ENCODE measurements at regions not wholly inside any gene's neighbourhood (a gene's known extent, or its start where the extent isn't known, plus 50 kb on each side); places are given as distances from the start of the nearest gene placed in this dataset.
A peak's percentile ranks its signal among the peaks of the same experiment; 100 is the strongest.
"Not testable (repeated sequence)": the region's sequence is repeated elsewhere in the genome, so short reads cannot be mapped to it uniquely, and the experiment has no call there.

DNA sequence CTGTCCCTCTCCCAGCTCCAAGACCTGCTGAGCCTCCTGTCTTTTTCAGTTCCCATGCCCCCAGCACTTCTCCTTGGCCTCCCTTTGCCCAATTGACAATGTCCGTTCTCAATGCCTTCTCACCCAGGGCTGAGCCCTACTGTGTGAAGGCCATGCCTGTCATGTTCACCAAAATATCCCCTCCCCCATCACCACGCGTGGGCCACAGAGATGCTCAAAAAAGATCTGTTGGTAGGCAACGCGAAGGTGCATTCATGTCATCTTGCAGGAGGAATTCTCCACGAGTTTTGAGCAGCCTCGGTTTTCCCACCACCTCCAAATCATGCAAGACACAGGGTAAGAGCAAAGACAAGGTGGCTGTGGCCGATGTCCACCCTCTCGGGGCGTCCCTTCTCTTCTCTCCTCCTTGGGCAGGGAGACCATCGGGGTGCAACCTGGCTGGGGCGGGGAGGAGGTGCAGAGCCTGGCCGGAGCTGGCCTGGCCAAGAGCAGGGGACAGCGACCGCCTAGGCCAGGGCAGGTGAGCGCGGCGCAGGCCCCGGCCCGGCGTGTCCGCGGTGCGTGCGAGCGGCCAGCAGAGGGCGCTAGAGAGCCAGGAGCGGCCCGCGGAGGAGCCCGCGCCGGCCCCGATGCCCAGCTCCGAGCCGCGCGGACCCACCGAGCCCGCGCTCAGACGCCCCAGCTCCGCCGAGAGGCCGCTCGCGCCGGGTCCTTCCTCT, 56.3 kb upstream of the KRTAP5-11 start:
- peak in 1 of 2 donors; percentile 58 for DNase-seq

DNA sequence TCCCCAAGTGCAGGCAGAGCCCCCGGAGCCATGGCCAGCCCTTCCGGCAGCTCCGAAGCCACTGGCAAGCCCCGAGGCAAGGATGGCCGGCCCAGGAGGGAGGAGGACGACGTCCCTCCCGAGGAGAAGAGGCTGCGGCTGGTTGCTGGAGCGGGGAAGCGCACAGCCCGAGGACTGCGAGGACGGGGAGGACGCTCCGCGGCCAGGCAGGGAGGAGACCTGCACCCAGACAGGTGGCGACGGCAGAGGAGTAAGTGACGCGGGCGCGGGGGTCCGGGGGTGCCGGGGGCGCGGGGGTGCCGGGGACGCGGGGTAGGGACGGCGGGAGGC, 56.8 kb upstream of the KRTAP5-11 start:
- not testable (repeated sequence) for DNase-seq

DNA sequence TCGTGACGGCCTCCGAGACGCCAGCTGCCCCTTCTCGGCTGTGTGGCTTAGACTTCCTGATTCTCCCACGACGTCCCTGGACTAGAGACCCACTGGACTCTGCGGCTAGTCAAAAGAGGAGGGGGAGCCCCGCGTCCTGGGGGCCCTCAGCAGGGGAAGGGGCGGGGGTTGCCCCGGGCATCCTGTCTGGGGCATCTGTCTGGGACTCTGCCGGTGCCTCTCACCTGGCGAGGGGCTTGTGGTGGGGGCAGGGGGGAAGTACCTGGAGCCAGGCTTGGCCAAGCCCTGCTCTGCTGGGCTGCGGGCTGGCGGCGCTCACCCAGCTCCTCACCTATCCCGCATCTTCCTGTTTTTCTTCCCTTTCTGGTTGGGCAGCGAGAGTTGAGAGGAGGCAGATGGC, 57.2 kb upstream of the KRTAP5-11 start:
- DNase-seq, result not testable (repeated sequence)

DNA sequence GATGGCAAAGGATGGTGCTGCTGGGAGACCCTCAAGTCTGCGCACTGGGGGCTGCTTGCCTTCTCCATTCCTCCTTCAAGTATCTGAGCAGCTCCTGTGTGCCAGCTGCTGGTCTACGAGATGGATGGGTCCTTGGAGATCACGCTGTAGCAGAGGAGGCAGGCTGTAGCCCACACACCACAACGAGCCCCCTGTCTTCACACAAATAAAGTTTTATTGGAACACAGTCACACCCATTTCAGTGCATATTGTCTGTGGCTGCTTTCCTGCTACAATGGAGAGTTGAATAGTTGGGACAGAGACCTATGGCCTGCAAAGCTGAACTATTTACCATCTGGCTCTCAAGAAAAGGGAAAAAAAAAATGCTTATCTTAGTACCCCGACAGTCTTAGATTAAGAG, 64.4 kb upstream of the KRTAP5-11 start:
- not testable (repeated sequence) for DNase-seq

DNA sequence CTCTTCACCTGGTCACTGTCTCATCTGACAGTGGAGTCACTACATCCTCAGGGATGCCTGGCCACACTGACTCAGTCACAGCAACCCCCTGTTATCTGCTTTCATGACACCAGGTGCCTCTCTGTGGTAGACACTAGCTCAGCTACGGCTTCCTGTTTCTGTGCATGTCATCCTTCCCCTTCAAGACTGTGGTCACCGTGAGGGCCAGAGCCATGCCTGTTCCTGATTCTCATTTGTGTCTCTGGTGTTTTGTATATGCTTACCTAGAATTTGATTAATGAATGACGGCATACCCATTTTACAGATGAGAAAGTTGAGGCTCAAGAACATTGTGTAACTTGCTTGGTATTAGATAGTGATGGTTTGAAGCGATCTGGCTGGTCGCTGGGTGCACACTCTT, 70.3 kb upstream of the KRTAP5-11 start:
- not testable (repeated sequence) for DNase-seq

DNA sequence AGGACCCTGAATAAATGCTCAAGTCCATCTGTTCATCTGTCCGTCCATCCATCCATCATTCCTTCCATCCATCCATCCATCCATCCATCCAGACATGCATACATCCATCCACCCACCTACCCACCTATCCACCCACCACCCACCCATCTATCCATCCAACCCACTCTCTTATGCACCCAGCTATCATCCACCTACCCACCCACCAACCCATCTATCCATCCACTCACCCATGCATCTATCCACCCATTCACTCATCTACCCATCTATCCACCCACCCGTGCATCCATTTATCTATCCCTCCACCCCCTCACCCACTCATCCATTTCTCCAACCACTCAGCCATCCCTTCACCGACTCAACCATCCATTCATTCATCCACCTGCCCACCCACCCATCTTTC, 71.7 kb upstream of the KRTAP5-11 start:
- not testable (repeated sequence) for DNase-seq

DNA sequence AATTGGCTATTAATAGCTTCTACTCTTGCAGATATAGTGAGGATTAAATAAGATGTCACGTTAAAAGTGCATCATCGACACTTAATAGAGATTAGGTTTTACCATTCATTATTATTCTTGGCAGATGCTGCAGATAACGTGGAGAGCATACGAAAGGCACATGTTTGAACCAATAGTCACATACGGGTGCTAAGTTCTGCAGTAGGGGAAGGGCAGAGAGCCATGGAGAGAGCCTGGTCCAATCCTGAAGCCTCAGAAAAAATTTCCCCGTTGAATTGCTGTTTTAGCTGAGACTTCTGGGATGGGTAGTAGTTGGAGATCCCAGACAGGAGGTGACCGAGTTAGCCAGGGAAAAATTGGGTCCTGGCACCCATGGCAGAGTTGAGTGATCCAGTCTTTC, 72.4 kb upstream of the KRTAP5-11 start:
- DNase-seq, result not testable (repeated sequence)

DNA sequence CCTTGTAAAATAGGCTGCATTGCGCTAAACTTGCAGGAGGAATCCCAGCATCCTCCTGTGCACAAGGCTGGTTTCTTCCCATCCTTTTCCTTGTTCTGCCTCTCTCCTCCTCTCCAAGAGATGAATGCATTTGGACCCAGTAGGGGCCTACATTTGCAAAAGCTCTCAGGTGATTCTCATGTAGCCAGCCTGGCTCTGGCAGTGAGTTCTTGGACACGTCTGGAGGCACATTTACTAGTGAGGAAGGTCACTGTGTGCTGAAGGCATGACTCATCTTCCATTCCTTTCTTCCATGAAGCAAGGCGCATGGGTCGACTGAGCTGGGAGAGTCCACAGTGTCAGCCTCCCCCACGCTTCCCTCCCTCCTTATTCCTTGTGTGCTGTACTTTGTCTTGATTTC, 73.8 kb upstream of the KRTAP5-11 start:
- not testable (repeated sequence) for DNase-seq

DNA sequence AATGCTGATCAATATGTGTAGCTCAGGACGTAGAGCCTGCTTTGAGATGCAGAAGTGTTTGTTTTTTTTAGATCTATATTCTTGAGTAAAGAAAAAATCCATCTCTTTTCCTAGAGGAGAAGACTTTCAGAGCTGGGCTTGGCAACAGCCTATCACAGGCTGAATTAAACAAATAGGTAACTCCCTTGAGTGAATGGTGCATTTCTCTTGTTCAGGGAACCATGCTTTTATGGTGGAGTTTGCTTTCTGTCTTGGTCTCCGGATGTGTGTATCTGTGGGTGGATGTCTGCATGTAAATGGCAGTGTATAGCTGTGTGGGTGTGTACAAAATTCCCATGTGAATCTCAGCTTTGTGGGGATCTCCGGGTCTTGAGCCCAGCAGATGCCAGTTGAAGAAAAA, 82.3 kb upstream of the KRTAP5-11 start:
- peak in 1 of 2 donors; percentile 4 for DNase-seq

DNA sequence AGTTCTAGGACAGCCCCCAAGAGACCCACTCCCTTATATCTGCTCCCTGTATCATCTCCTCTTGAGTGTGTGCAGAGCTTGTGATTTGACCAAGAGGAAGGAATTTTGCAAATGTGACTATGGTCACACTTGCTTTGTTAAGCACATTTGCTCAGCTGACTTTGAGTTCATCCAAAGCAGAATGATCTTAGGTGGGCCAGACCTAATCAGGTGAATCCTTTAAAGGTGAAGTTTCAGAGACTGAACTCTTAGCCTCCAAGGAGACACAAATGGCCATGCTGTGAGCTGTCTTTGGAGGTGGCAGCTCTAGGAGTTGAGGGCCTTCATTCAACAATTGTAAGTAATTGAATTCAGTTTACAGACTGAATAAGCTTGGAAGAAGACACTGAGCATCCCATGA, 115.4 kb upstream of the KRTAP5-11 start:
- not testable (repeated sequence) for DNase-seq

DNA sequence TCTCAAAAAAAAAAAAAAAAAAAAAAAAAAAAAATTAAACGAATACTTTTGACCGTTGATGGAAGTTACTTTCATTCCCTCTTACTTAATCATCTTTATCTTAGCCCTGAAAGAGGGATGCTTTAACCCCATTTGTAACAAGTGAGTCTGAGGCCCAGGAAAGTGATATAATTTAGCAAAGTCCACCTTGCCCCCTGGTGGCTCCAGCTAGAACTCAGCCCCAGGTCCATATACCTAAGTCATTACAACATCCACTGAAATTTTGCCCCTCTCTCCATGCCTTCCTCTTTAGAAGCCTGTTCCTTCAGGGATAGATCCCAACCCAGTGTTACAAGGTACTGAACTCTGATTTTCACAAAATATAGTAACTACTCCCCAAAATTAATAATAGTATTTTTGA, 116.3 kb upstream of the KRTAP5-11 start:
- DNase-seq, result not testable (repeated sequence)

DNA sequence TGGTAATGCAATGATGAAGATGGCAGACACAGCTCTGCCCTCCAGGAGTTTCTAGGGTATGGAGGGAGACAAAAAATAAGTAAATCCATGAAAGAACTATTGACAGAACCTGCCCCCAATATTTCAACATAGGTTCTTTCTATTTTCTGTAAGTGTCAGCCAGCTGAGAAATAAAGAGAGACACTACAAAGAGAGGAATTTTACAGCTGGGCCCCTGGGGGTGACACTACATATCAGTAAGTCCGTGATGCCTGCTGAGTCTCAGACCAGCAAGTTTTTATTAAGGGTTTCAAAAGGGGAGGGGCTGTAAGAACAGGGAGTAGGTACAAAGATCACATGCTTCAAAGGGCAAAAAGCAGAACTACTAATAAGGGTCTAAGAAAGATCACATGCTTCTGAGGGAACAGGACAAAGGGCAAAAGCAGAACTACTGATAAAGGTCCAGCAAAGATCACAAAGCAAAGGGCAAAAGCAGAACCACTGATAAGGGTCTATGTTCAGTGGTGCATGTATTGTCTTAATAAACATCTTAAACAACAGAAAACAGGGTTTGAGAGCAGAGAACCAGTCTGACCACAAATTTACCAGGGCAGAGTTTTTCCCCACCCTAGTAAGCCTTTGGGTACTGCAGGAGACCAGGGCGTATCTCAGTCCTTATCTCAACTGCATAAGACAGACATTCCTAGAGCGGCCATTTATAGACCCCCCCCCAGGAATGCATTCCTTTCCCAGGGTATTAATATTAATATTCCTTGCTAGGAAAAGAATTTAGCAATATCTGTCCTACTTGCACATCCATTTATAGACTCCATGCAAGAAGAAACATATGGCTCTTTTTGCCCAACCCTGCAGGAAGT, 119.0 kb upstream of the KRTAP5-11 start:
- not testable (repeated sequence) for DNase-seq

DNA sequence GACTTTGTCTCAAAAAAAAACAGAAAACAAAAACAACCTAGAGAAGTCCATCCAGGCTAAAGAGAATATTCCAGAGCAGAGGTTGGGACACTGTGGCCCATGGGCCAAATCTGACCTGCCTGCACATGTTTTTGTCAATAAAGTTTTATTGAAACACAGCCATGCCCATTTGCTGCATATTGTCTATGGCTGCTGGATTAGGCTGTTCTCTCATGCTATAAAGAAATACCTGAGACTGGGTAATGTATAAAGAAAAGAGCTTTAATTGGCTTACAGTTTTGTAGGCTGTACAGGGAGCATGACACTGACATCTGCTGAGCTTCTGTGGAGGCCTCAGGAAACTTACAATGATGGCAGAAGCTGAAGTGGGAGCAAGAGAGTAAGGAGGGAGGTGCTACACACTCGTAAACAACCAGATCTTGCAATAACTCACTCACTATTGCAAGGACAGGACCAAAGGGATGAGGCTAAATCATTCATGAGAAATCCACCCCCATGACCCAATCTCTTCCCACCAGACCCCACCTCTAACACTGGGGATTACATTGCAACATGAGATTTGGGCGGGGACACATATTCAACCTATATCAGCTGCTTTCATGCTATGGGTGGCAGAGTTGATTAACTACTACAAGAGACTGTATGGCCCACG, 122.5 kb upstream of the KRTAP5-11 start:
- not testable (repeated sequence) for DNase-seq

DNA sequence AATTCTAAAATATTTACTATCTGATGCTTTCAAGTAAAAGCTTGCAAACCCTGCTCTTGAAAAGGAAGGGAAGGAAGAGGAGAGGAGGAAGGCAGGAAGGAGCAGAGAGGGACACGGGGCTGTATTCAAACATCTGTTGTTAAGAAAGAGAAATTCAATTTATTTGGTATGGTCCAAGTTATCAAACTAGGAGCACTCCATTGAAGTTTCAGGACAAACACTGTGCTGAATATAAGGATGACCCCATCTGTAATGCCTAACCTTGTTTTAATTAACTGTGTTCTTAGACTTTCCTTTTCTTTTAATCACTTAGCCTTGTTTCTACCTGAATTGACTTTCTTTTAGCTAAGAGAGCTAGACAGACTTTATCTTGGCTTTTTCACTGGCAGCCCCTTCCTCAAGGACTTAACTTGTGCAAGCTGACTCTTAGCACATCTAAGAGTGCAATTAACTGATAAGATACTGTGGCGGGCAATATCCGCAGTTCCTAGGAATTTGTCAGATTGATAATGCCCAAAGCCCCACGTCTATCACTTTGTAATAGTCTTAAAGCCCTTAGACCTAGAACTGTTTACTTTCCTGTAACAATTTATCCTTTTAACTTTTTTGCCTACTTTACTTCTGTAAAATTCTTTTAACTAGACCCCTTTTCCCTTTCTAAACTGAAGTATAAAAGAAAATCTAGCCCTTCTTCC, 123.2 kb upstream of the KRTAP5-11 start:
- DNase-seq, result not testable (repeated sequence)

DNA sequence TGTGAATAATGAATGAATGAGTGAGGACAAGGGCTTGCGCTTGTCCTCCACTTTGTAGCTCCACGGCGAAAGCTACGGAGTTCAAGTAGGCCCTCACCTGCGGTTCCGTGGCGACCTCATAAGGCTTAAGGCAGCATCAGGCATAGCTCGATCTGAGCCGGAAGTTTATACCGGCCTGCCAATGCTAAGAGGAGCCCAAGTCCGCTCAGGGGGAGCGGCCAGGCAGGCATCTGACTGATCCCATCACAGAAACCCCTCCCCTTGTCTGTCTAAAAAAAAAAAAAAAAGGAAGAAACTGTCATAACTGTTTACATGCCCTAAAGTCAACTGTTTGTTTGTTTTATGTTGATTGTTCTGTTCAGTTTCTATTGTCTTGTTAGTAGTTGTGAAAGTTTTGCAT, 124.4 kb upstream of the KRTAP5-11 start:
- not testable (repeated sequence) for DNase-seq

DNA sequence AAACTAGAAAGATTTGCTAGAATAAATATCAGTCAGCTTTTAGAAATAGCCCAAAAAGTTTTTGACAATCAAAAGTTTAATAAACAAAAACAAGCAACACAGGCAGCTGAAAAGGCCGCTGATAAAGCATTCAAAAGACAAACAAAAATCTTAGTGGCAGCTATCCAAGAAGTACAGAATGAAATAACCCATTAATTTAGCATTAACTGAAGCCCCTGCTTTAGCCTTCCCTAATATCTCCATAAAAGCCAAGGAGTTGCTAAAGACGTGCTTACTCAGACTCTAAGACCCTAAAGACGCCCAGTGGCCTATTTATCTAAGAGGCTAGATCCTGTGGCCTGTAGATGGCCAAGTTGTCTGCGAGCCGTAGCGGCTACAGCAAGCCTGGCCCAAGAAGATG, 123.5 kb upstream of the DEFB108B start:
- not testable (repeated sequence) for DNase-seq

DNA sequence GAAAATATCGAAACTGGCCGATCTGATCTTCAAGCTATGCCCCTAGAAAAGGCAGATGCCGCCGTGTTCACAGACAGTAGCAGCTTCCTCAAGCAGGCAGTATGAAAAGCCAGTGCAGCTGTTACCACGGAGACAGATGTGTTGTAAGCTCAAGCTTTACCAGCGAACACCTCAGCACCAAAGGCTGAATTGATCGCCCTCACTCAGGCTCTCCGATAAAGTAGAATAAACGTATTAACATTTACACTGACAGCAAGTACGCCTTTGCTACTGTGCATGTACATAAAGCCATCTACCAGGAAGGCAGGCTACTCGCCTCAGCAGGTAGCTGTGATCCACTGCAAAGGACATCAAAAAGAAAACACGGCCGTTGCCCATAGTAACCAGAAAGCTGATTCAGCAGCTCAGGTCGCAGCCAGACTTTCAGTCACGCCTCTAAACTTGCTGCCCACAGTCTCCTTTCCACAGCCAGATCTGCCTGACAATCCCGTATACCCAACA, 122.8 kb upstream of the DEFB108B start:
- not testable (repeated sequence) for DNase-seq

DNA sequence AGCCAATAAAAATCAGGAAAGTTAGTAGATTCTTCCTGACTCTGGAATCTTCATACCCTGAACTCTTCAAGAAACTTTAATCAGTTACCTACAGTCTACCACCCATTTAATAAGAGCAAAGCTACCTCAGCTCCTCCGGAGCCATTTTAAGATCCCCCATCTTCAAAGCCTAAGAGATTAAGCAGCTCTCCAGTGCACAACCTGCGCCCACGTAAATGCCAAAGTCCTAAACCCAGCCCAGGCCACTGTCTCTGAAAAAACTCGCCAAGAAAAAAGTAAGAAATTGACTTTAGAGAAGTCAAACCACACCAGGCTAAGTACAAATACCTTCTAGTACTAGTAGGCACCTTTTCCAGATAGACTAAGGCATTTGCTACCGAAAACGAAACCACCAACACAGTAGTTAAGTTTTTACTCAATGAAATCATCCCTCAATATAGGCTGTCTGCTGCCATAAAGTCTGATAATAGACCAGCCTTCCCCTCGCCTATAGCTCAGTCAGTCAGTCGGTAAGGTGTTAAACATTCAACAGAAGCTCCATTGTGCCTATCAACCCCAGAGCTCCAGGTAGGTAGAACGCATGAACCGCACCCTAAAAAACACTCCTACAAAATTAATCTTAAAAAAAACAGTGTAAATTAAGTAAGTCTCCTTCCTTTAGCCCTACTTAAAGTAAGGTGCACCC, 122.2 kb upstream of the DEFB108B start:
- DNase-seq, result not testable (repeated sequence)

DNA sequence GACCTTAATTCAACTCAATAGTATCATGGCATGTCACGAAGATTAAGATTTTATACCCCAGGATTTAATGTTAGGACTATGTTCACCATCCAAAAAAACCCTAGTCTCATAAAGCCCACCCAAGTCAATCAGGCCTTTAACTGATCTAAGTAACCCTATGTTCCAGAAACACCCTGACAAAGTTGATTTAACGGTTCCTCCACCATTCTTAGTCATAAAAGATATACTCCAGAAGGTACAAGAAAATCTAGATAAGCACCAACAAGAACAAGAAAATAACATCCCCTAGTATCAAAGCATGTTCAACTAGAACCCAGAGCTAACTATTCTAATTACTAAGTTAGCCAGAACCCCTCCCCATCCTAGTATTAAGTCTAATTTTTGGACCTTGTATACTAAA, 120.7 kb upstream of the DEFB108B start:
- DNase-seq, result not testable (repeated sequence)

DNA sequence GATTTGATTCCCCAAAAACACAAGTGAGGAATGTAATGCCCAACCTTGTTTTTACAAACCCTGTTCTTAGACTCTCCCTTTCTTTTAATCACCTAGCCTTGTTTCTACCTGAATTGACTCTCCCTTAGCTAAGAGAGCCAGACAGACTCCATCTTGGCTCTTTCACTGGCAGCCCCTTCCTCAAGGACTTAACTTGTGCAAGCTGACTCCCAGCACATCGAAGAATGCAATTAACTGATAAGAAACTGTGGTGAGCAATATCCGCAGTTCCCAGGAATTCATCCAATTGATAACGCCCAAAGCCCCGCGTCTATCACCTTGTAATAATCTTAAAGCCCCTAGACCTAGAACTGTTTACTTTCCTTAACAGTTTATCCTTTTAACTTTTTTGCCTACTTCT, 120.2 kb upstream of the DEFB108B start:
- DNase-seq, result not testable (repeated sequence)

DNA sequence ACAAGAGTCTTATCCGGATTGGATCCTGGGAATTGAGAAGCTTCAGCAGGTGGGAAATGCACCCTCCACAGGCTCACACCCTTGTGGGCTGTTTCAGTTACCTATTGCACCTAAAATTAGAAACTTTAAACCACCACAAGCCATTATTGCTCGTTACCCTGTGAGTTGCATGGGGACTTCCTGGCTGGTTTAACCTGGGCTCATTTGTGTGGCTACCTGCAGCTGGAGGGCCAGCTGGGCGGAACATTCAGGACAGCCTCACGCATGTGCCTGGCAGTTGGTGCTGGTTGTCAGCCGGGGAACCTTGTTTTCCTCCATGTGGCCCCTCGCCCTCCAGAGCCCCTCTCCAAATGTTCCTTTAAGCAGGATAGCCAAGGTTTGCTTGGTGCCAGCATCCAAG, 118.5 kb upstream of the DEFB108B start:
- not testable (repeated sequence) for DNase-seq

DNA sequence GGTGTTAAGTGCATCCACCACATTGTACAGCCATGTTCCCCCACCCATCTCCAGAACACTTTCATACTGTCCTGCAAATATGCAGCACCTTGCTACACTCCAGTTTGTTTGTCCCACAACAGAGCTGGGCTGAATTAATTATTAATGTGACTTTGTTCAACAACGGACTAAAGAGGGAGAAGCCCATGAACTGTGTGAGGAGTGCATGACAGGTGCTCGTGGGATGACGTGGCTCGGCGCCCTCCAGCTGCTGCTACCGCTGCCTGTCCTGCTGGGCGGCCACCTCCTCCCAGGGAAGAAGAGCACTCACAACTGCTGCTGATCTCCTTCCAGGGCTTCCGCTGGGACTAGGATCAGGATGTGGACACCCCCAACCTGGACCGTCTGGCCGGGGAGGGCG, 111.2 kb upstream of the DEFB108B start:
- not testable (repeated sequence) for DNase-seq
